ENCODE measurements at regions not wholly inside any gene's neighbourhood (a gene's known extent, or its start where the extent isn't known, plus 50 kb on each side); places are given as distances from the start of the nearest gene placed in this dataset.

DNA sequence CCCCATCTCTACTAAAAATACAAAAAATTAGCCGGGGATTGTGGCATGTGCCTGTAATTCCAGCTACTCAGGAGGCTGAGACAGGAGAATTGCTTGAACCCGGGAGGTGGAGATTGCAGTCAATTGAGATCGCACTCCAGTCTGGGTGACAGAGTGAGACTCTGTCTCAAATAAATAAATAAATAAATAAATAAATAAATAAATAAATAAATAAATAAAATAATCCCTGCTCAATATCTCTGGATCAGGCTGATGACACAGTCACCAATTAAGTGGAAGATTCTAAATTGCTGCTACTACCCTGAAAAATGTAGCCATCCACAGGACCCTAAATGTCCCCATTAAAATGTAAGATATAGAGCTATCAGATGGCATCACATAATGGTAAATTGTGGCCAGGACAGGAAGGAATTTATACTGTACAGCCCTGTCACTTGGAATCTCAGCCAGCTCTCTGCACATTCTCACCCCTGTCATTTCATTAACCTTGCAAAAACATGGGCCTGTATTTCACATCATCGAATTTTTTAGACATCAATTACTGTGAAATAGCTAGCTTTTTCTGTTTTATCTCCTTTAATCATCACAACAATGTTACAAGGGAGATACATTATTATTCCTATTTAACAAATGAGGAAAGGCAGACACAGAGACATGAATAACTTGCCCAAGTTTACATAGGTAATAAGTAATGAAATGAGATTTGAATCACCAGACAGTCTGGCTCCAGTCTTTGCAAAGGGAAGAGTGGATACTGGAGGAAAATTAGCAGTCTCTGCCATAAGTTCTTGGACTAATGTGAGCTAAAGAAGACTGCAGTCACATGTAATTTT lies 56.7 kb upstream of the NTPCR start:
- ATAC-seq (ENCODE audit: low FRiP score) (no peak), DNase-seq (ENCODE audit: low spot score) (no peak)
- TF ChIP-seq, protein P1, sequence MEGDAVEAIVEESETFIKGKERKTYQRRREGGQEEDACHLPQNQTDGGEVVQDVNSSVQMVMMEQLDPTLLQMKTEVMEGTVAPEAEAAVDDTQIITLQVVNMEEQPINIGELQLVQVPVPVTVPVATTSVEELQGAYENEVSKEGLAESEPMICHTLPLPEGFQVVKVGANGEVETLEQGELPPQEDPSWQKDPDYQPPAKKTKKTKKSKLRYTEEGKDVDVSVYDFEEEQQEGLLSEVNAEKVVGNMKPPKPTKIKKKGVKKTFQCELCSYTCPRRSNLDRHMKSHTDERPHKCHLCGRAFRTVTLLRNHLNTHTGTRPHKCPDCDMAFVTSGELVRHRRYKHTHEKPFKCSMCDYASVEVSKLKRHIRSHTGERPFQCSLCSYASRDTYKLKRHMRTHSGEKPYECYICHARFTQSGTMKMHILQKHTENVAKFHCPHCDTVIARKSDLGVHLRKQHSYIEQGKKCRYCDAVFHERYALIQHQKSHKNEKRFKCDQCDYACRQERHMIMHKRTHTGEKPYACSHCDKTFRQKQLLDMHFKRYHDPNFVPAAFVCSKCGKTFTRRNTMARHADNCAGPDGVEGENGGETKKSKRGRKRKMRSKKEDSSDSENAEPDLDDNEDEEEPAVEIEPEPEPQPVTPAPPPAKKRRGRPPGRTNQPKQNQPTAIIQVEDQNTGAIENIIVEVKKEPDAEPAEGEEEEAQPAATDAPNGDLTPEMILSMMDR (IDR thresholded peaks at IDR 0.05), result no peak

DNA sequence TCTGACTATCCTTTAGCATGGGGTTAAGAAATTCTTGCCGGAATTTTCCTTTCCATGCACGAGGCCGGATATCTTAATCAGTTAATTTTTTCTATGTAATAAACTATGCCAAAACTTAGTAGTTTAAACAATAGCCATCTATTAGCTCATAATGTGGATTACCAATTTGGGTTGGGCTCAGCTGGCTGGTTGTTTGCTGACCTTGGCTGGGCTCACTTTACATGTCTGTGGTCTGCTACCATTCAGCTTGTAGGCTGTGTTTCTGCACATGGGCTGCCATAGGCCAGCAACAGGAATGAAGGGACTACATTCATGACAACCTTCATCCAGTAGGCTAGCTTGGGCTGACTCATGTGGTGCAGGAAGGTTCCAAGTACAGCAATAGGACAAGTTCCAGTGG lies 56.0 kb upstream of the NTPCR start:
- no peak for ATAC-seq (ENCODE audit: low FRiP score)
- no peak for DNase-seq (ENCODE audit: low spot score)
- TF ChIP-seq, protein P1 (IDR thresholded peaks at IDR 0.05), result no peak

DNA sequence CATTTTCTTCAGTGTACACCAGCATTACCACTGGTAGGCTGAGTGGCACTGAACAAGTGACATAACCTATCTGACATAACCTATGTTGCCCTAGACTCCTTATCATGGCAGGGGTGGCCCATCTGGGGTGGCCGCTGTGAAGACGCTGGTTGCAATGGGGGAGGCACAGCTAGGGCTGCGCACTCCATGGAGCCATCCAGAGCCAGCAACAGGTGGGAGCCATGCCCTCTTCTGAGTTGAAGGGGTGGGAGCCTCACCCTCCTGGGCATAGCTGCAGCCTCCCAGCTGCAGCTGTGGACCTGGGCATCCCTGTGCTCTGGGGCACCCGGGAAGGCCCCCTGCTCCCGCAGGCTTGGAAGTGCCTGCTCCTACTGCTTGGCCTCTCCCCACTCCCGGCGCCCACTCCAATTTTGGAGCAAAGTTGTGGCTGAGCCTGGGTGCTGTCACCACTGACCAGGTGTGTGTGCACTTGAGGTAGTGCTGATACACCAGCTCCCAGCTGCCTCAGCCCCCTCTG lies 52.4 kb upstream of the NTPCR start:
- DNase-seq (ENCODE audit: low spot score) (no peak), ATAC-seq (ENCODE audit: low FRiP score) (no peak)
- TF ChIP-seq, protein P1 (IDR thresholded peaks at IDR 0.05), result no peak

DNA sequence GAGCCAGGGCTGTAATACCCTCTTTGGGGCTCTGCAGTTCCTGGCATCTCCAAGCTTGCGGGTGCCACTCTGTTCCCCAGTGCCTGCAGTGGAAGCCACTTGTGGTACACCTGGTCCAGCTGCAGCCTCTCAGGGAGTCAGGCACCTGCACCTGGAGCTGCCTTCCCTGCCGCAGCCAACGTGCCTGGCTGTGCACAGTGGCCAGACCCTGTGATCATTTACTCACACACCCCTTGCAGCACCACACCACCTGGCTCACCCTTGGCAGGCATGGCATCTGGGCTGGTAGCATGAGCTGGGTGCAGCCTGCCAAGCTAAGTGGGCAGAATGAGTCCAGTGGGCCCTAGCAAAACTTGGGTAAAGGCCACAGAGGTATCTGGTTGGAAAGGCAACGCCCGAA lies 51.1 kb upstream of the NTPCR start:
- DNase-seq (ENCODE audit: low spot score) (no peak), ATAC-seq (ENCODE audit: low FRiP score) (no peak)
- TF ChIP-seq, protein P1 (IDR thresholded peaks at IDR 0.05), result no peak

DNA sequence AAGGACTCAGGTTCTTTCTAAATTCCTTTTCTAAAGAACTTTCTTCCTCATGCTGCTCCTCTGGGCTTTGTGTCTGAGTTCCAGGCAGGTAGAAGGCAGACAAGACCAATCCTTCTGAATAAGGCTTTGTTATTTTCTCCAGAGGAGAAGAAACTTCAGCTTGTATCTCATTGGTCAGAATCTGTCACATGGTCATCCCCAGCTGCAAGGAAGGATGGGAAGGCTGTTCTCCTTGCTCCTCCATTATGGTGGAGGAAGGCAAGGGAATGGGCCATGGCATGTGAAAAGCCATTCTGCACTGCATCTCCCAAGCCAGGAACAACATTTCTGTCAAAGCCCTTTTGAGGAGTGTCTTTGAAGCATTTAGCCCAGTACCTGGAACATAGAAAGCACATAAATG lies 50.6 kb upstream of the NTPCR start:
- no peak for DNase-seq (ENCODE audit: low spot score)
- TF ChIP-seq, protein P1 (IDR thresholded peaks at IDR 0.05), result no peak
- no peak for ATAC-seq (ENCODE audit: low FRiP score)
